ENCODE measurements at regions not wholly inside any gene's neighbourhood (a gene's known extent, or its start where the extent isn't known, plus 50 kb on each side); places are given as distances from the start of the nearest gene placed in this dataset.

DNA sequence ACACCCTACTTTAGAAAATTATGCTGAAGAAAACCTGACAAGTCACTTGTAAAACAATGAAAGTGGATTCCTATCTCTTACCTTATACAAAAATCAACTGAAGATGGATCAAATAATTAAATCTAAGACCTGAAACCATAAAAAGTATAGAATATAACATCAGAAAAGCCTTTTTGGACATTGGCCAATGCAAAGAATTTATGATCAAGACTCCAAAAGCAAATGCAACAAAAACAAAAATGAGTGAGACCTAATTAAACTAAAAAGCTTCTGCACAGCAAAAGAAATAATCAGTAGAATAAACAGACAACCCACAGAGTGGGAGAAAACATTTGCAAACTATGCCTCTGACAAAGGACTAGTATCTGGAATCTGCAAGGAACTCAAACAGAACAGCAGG lies 303.0 kb upstream of the CDH9 start:
- FAIRE-seq = no peak

DNA sequence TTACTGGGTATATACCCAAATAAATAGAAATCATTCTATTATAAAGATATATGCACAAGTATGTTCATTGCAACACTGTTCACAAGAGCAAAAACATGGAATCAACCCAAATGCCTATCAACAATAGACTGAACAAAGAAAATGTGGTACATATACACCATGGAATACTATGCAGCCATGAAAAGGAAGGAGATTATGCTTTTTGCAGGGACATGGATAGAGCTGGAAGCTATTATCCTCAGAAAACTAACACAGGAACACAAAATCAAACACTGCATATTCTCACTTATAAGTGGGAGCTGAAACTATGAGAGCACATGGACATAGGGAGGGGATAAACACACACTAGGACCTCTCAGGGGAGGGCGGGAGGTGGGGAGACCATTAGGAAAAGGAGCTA lies 298.4 kb upstream of the CDH9 start:
- DNase-seq (ENCODE audit: low read depth, low spot score) (no peak), FAIRE-seq (no peak)
- H2AFZ ChIP-seq (ENCODE audit: low read depth, low read length) = no peak overlapping the region
- no peaks in the 10 kb centered on the region for H3K79me2 ChIP-seq (ENCODE audit: control insufficient read depth, insufficient read depth, low read length)
- POLR2A ChIA-PET = no interaction called here
- dilution Hi-C loops (cut with MboI; ENCODE audit: extremely low pct_ligation_motif_present, low sequenced_read_pairs) (no loop called here), intact Hi-C loops (cut with micrococcal nuclease) (no loop called here)
- CTCF ChIA-PET = no interaction called here
- TF ChIP-seq GATA2 (IDR thresholded peaks at IDR 0.05; ENCODE audit: insufficient read depth, insufficient read length, low read depth, low read length) (no peak), FOS (IDR thresholded peaks at IDR 0.05; ENCODE audit: borderline replicate concordance, insufficient read depth, low read length) (no peak), POLR2AphosphoS5 (IDR thresholded peaks at IDR 0.05; ENCODE audit: insufficient read depth, low read depth, low read length) (no peak), JUN (IDR thresholded peaks at IDR 0.05; ENCODE audit: borderline replicate concordance, insufficient read depth, insufficient read length, low read depth) (no peak), POLR2A (IDR thresholded peaks at IDR 0.05; ENCODE audit: low read depth, low read length) (no peak), MYC (IDR thresholded peaks at IDR 0.05; ENCODE audit: low read depth, low read length) (no peak), EZH2 (IDR thresholded peaks at IDR 0.05; ENCODE audit: borderline replicate concordance, low read depth, low read length, severe bottlenecking) (no peak)
- TF ChIP-seq, protein P1, sequence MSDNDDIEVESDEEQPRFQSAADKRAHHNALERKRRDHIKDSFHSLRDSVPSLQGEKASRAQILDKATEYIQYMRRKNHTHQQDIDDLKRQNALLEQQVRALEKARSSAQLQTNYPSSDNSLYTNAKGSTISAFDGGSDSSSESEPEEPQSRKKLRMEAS (IDR thresholded peaks at IDR 0.05; ENCODE audit: insufficient read depth, insufficient read length) = no peak
- TF ChIP-seq, protein P2, sequence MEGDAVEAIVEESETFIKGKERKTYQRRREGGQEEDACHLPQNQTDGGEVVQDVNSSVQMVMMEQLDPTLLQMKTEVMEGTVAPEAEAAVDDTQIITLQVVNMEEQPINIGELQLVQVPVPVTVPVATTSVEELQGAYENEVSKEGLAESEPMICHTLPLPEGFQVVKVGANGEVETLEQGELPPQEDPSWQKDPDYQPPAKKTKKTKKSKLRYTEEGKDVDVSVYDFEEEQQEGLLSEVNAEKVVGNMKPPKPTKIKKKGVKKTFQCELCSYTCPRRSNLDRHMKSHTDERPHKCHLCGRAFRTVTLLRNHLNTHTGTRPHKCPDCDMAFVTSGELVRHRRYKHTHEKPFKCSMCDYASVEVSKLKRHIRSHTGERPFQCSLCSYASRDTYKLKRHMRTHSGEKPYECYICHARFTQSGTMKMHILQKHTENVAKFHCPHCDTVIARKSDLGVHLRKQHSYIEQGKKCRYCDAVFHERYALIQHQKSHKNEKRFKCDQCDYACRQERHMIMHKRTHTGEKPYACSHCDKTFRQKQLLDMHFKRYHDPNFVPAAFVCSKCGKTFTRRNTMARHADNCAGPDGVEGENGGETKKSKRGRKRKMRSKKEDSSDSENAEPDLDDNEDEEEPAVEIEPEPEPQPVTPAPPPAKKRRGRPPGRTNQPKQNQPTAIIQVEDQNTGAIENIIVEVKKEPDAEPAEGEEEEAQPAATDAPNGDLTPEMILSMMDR (IDR thresholded peaks at IDR 0.05; ENCODE audit: extremely low read depth in 1 of 2, insufficient read depth in 1 of 2, low read depth in 1 of 2, low read length in 2 of 2) = no peak
- H3K4me1 ChIP-seq (ENCODE audit: control insufficient read depth, extremely low read depth, insufficient read depth, low read length) = no peaks in the 10 kb centered on the region
- no peak overlapping the region for H3K9ac ChIP-seq (replicated peaks; ENCODE audit: extremely low read depth, insufficient read depth, low read length)
- peaks cover 4% of the 10 kb centered on the region for H3K9me3 ChIP-seq (replicated peaks; ENCODE audit: control insufficient read depth, insufficient read depth, low read length)
- no TSS peak for BruUV-seq (replicated peaks)
- H3K4me2 ChIP-seq (ENCODE audit: insufficient read depth, low read length) = no peak overlapping the region
- H3K36me3 ChIP-seq (ENCODE audit: control insufficient read depth in 2 of 2, extremely low read depth in 1 of 2, insufficient read depth in 2 of 2, low read length in 2 of 2) = no peaks in the 10 kb centered on the region
- H3K9me1 ChIP-seq (replicated peaks; ENCODE audit: control insufficient read depth, extremely low read depth, insufficient read depth, low read length) = no peaks in the 10 kb centered on the region
- no peak overlapping the region for H3K4me3 ChIP-seq (replicated peaks in 1 of 3; ENCODE audit: insufficient read depth in 1 of 3, low read depth in 1 of 3, low read length in 3 of 3)
- H3K27ac ChIP-seq (ENCODE audit: insufficient read depth, low read depth, low read length) = no peak overlapping the region
- no peaks in the 10 kb centered on the region for H4K20me1 ChIP-seq (replicated peaks; ENCODE audit: control insufficient read depth, extremely low read depth, insufficient read depth, low read length)
- no peaks in the 10 kb centered on the region for H3K27me3 ChIP-seq (ENCODE audit: control insufficient read depth in 2 of 2, insufficient read depth in 2 of 2, low read length in 2 of 2)

More for the DNA sequence above, 303.0 kb upstream of the CDH9 start:
- Histone ChIP-seq H3K4me1 (ENCODE audit: control insufficient read depth, extremely low read depth, insufficient read depth, low read length) (no peaks in the 10 kb centered on the region), H3K27ac (ENCODE audit: insufficient read depth, low read depth, low read length) (no peak overlapping the region), H3K79me2 (ENCODE audit: control insufficient read depth, insufficient read depth, low read length) (no peaks in the 10 kb centered on the region), H3K9ac (replicated peaks; ENCODE audit: extremely low read depth, insufficient read depth, low read length) (no peak overlapping the region), H3K36me3 (ENCODE audit: control insufficient read depth in 2 of 2, extremely low read depth in 1 of 2, insufficient read depth in 2 of 2, low read length in 2 of 2) (no peaks in the 10 kb centered on the region), H3K27me3 (ENCODE audit: control insufficient read depth in 2 of 2, insufficient read depth in 2 of 2, low read length in 2 of 2) (no peaks in the 10 kb centered on the region), H3K4me3 (replicated peaks in 1 of 3; ENCODE audit: insufficient read depth in 1 of 3, low read depth in 1 of 3, low read length in 3 of 3) (no peak overlapping the region), H2AFZ (ENCODE audit: low read depth, low read length) (no peak overlapping the region), H3K4me2 (ENCODE audit: insufficient read depth, low read length) (no peak overlapping the region), H3K9me1 (replicated peaks; ENCODE audit: control insufficient read depth, extremely low read depth, insufficient read depth, low read length) (no peaks in the 10 kb centered on the region), H3K9me3 (replicated peaks; ENCODE audit: control insufficient read depth, insufficient read depth, low read length) (peaks cover 7% of the 10 kb centered on the region), H4K20me1 (replicated peaks; ENCODE audit: control insufficient read depth, extremely low read depth, insufficient read depth, low read length) (no peaks in the 10 kb centered on the region)
- BruUV-seq (replicated peaks) = no TSS peak
- dilution Hi-C loops (cut with MboI; ENCODE audit: extremely low pct_ligation_motif_present, low sequenced_read_pairs) (no loop called here), intact Hi-C loops (cut with micrococcal nuclease) (no loop called here)
- ChIA-PET POLR2A (no interaction called here), CTCF (no interaction called here)
- DNase-seq (ENCODE audit: low read depth, low spot score) = no peak
- TF ChIP-seq, protein P1 (IDR thresholded peaks at IDR 0.05; ENCODE audit: insufficient read depth, insufficient read length) = no peak
- TF ChIP-seq FOS (IDR thresholded peaks at IDR 0.05; ENCODE audit: borderline replicate concordance, insufficient read depth, low read length) (no peak), JUN (IDR thresholded peaks at IDR 0.05; ENCODE audit: borderline replicate concordance, insufficient read depth, insufficient read length, low read depth) (no peak), MYC (IDR thresholded peaks at IDR 0.05; ENCODE audit: low read depth, low read length) (no peak), EZH2 (IDR thresholded peaks at IDR 0.05; ENCODE audit: borderline replicate concordance, low read depth, low read length, severe bottlenecking) (no peak), GATA2 (IDR thresholded peaks at IDR 0.05; ENCODE audit: insufficient read depth, insufficient read length, low read depth, low read length) (no peak), POLR2A (IDR thresholded peaks at IDR 0.05; ENCODE audit: low read depth, low read length) (no peak)

Data from endothelial cell of umbilical vein (primary cell).